GM12878 (cell line): ENCODE measurements at regions not wholly inside any gene's neighbourhood (a gene's known extent, or its start where the extent isn't known, plus 50 kb on each side); places are given as distances from the start of the nearest gene placed in this dataset.

Experiments
- ATAC-seq: fragments of 200-7000 bp; cut with Tn5 transposase; 3 replicates; pipeline ENCODE4 v1.9.1; 2020; ENCODE audit warnings: mild to moderate bottlenecking, moderate library complexity
- BruUV-seq: library from RNA; stranded (reverse); fragments of 400-500 nt; replicated peaks from 2 replicates; lab custom pipeline; 2021; lab: Mats Ljungman, UMichigan
- CTCF ChIA-PET: fragments of 300-600 bp; sonication (Branson Sonifier 250); formaldehyde crosslinking; extraction: SDS; loops from one replicate; lab custom pipeline; 2021; ENCODE audit warnings: inconsistent platforms; lab: Yijun Ruan, JAX
- POLR2A ChIA-PET: fragments of 350-600 bp; formaldehyde crosslinking; extraction: SDS; loops from one replicate; lab custom pipeline; 2021; ENCODE audit warnings: inconsistent platforms; lab: Charles Lee
- RAD21 ChIA-PET: fragments of 300-600 bp; sonication (Branson Sonifier 250); formaldehyde crosslinking; loops from one replicate; lab custom pipeline; 2023; ENCODE audit warnings: antibody characterized with exemption; ENCODE audit not compliant: unreplicated experiment; lab: Charles Lee
- SMC1A ChIA-PET: fragments of 300-600 bp; sonication (Branson Sonifier 250); formaldehyde crosslinking; loops from one replicate; lab custom pipeline; 2023; ENCODE audit not compliant: unreplicated experiment, uncharacterized antibody; lab: Charles Lee
- DNase-seq: peaks from one replicate; pipeline ENCODE4 v3.0.0-alpha.2; 2011; ENCODE audit warnings: low read depth, low spot score
- FAIRE-seq: peaks from 3 replicates; lab custom pipeline; 2011; peaks lifted over from hg19 to GRCh38; lab: Jason Lieb, UNC
- H2AFZ ChIP-seq: 2 replicates; pipeline ENCODE4 v1.6.0; 2011; ENCODE audit warnings: low read depth, low read length, control low read depth; ENCODE audit not compliant: control insufficient read depth
- H3K27ac ChIP-seq: 2 replicates; pipeline ENCODE4 v1.5.1; 2011; ENCODE audit warnings: control low read depth; ENCODE audit not compliant: control insufficient read depth, insufficient read depth
- H3K27me3 ChIP-seq, 2 experiments: replicated peaks in 1 of 2; 2 replicates each; pipeline versions ENCODE4 v1.6.0 to v1.6.1; 2011; ENCODE audit warnings: low read length in 1 of 2; ENCODE audit not compliant: control insufficient read depth in 2 of 2, insufficient read depth in 2 of 2
- H3K36me3 ChIP-seq, 2 experiments: 2 replicates each; pipeline ENCODE4 v1.5.1; 2011; ENCODE audit warnings: low read length in 1 of 2; ENCODE audit not compliant: control insufficient read depth in 2 of 2, insufficient read depth in 2 of 2
- H3K4me1 ChIP-seq: 2 replicates; pipeline ENCODE4 v1.6.1; 2011; ENCODE audit warnings: mild to moderate bottlenecking, low read length, moderate library complexity, mixed read lengths; ENCODE audit not compliant: control insufficient read depth, insufficient read depth
- H3K4me2 ChIP-seq: 2 replicates; pipeline ENCODE4 v1.6.0; 2011; ENCODE audit warnings: control low read depth; ENCODE audit not compliant: control insufficient read depth, insufficient read depth
- H3K4me3 ChIP-seq: fragments of 200-600 bp; sonication (generic); 2 replicates; pipeline ENCODE4 v1.5.1; 2016
- H3K79me2 ChIP-seq: 2 replicates; pipeline ENCODE4 v1.6.0; 2011; ENCODE audit warnings: low read length; ENCODE audit not compliant: control insufficient read depth, insufficient read depth
- H3K9ac ChIP-seq: 2 replicates; pipeline ENCODE4 v1.8.0; 2011; ENCODE audit warnings: low read length, control low read depth, mixed read lengths; ENCODE audit not compliant: control insufficient read depth, insufficient read depth
- H3K9me3 ChIP-seq: replicated peaks from 3 replicates; pipeline ENCODE4 v1.5.1; 2011; ENCODE audit warnings: mild to moderate bottlenecking, low read length; ENCODE audit not compliant: control insufficient read depth, insufficient read depth
- H4K20me1 ChIP-seq: 2 replicates; pipeline ENCODE4 v1.6.0; 2011; ENCODE audit not compliant: control insufficient read depth, insufficient read depth
- CBX3 ChIP-seq: fragments of 200-600 bp; sonication (generic); IDR thresholded peaks from 2 replicates; pipeline ENCODE4 v1.6.1; 2016; ENCODE audit warnings: low read depth, borderline replicate concordance
- CREB1 ChIP-seq: IDR thresholded peaks from 2 replicates; pipeline ENCODE4 v1.6.1; 2012; ENCODE audit warnings: low read depth, mild to moderate bottlenecking, inconsistent platforms
- DPF2 ChIP-seq: fragments of 450-650 bp; IDR thresholded peaks from 2 replicates; pipeline ENCODE4 v1.6.1; 2017; ENCODE audit warnings: mild to moderate bottlenecking
- FOS ChIP-seq: IDR thresholded peaks from 3 replicates; pipeline ENCODE4 v1.6.1; 2011; ENCODE audit warnings: borderline replicate concordance; ENCODE audit not compliant: insufficient read length; ENCODE audit errors: extremely low read depth
- HDGF ChIP-seq: fragments of 450-650 bp; IDR thresholded peaks from 2 replicates; pipeline ENCODE4 v1.6.1; 2016; ENCODE audit warnings: antibody characterized with exemption
- MLLT1 ChIP-seq: fragments of 450-650 bp; IDR thresholded peaks from 2 replicates; pipeline ENCODE4 v1.6.1; 2016; ENCODE audit warnings: mild to moderate bottlenecking
- MTA2 ChIP-seq: fragments of 450-650 bp; IDR thresholded peaks from 2 replicates; pipeline ENCODE4 v1.6.1; 2016; ENCODE audit warnings: low read depth, mild to moderate bottlenecking, moderate library complexity
- RAD51 ChIP-seq: fragments of 450-650 bp; IDR thresholded peaks from 2 replicates; pipeline ENCODE4 v1.6.1; 2016; ENCODE audit warnings: moderate library complexity, mild to moderate bottlenecking, inconsistent platforms
- RUNX3 ChIP-seq: IDR thresholded peaks from 2 replicates; pipeline ENCODE4 v1.6.1; 2012; ENCODE audit warnings: low read length, inconsistent platforms
- STAT1 ChIP-seq: fragments of 450-650 bp; conservative IDR thresholded peaks from 2 replicates; pipeline ENCODE4 v1.6.1; 2014; ENCODE audit warnings: antibody characterized with exemption, mild to moderate bottlenecking
- SUZ12 ChIP-seq: fragments of 200-600 bp; sonication (generic); IDR thresholded peaks from one replicate; pipeline ENCODE4 v1.6.1; 2018; ENCODE audit warnings: antibody characterized with exemption, mild to moderate bottlenecking; ENCODE audit not compliant: unreplicated experiment
- TAF1 ChIP-seq: IDR thresholded peaks from 2 replicates; pipeline ENCODE4 v1.6.1; 2011; ENCODE audit warnings: mild to moderate bottlenecking, low read depth, low read length, borderline replicate concordance
- ZNF24 ChIP-seq: fragments of 450-650 bp; IDR thresholded peaks from 2 replicates; pipeline ENCODE4 v1.6.1; 2017; ENCODE audit warnings: antibody characterized with exemption, mild to moderate bottlenecking
- WGBS: methylation state at CpG from one replicate; pipeline ENCODE4 v1.1.6; 2016; ENCODE audit warnings: low lambda C conversion rate; ENCODE audit not compliant: insufficient replicate concordance, insufficient coverage; ENCODE audit errors: missing lambda C conversion rate; 5-methylcytosine and 5-hydroxymethylcytosine counted together
- in situ Hi-C: fragments of 300-500 bp; cut with MboI; formaldehyde crosslinking; loops from 9 replicates; pipeline ENCODE4 v1.14.3; 2018; ENCODE audit warnings: mixed read lengths
- intact Hi-C: fragments of 100-400 bp; cut with micrococcal nuclease; formaldehyde crosslinking; loops from one replicate; pipeline ENCODE4 v1.14.2; 2022; ENCODE audit not compliant: unreplicated experiment

GRCh38 chr1:230572121-230573105 lies 69.9 kb upstream of the COG2 start:
- Histone ChIP-seq H3K9ac (no peak overlapping the region), H2AFZ (no peak overlapping the region), H3K4me3 (no peak overlapping the region), H3K4me1 (no peaks in the 10 kb centered on the region), H3K27me3 (no peaks in the 10 kb centered on the region), H4K20me1 (no peaks in the 10 kb centered on the region), H3K4me2 (no peak overlapping the region), H3K79me2 (no peaks in the 10 kb centered on the region), H3K9me3 (no peaks in the 10 kb centered on the region), H3K36me3 (no peaks in the 10 kb centered on the region), H3K27ac (no peak overlapping the region)
- in situ Hi-C loops = no loop called here
- SMC1A ChIA-PET = no interaction called here
- POLR2A ChIA-PET = no interaction called here
- DNase-seq = no peak
- no TSS peak for BruUV-seq
- intact Hi-C loops = no loop called here
- WGBS = 51% methylated on average over 7 of the region's 7 CpGs
- CTCF ChIA-PET = no interaction called here
- RAD21 ChIA-PET = no interaction called here
- FAIRE-seq = no peak
- TF ChIP-seq FOS = no peak
- no peak for TF ChIP-seq RAD51
- no peak for TF ChIP-seq CBX3
- no peak for TF ChIP-seq DPF2
- no peak for ATAC-seq

- H2AFZ ChIP-seq = no peak overlapping the region
- BruUV-seq = no TSS peak
- no peak for TF ChIP-seq STAT1
- TF ChIP-seq SUZ12 = no peak
- TF ChIP-seq TAF1 = no peak
- no peak for TF ChIP-seq CREB1
- no peak for TF ChIP-seq MTA2
- TF ChIP-seq HDGF = no peak
- no peak for TF ChIP-seq RUNX3
- TF ChIP-seq DPF2 = no peak
- no peak for TF ChIP-seq MLLT1
- no peak for TF ChIP-seq ZNF24
Measured at GRCh38 chr1:230570724-230571360, 71.4 kb upstream of the COG2 start.

More at GRCh38 chr1:230570724-230571360, 71.4 kb upstream of the COG2 start:
- RAD21 ChIA-PET = no interaction called here
- H4K20me1 ChIP-seq = no peaks in the 10 kb centered on the region
- no peak overlapping the region for H3K4me2 ChIP-seq
- H3K4me1 ChIP-seq = no peaks in the 10 kb centered on the region
- no peaks in the 10 kb centered on the region for H3K36me3 ChIP-seq
- WGBS = 21% methylated on average over 4 of the region's 4 CpGs
- FAIRE-seq (no peak), DNase-seq (no peak), ATAC-seq (no peak)
- H3K79me2 ChIP-seq = no peaks in the 10 kb centered on the region
- H3K9me3 ChIP-seq = no peaks in the 10 kb centered on the region
- no peaks in the 10 kb centered on the region for H3K27me3 ChIP-seq
- CTCF ChIA-PET = no interaction called here
- intact Hi-C loops = no loop called here
- POLR2A ChIA-PET = interaction anchor here (0.7 kb wide), 1 partner anchor 60 kb away, joined by 3 read pairs; no protein-coding TSS in a partner anchor
- SMC1A ChIA-PET = interaction anchor here (0.6 kb wide), 1 partner anchor 670 kb away, joined by 4 read pairs; no protein-coding TSS in a partner anchor
- H3K9ac ChIP-seq = no peak overlapping the region
- no peak overlapping the region for H3K4me3 ChIP-seq
- in situ Hi-C loops = no loop called here
- no peak overlapping the region for H3K27ac ChIP-seq
